ENCODE measurements at regions not wholly inside any gene's neighbourhood (a gene's known extent, or its start where the extent isn't known, plus 50 kb on each side); places are given as distances from the start of the nearest gene placed in this dataset.

DNA sequence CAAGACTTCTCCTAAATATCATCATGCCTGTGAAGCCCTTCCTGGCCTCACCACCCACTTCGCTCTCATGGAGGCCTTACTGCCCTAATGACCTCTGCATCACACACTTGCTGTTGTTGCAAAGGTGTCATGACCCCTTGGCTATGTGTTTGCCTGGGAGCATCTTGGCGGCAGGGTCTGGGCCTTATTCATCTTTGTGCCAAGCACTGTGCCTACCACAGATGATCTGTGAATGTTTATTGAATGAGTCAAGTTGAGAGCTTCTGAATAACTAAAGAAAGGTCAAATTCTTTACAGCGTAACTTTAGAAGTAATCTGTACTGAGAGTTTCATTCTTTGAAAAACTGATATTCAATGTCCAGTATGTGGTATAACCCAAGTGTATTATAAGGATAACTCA is 113.3 kb downstream of the TTC8 start:
- 94% methylated on average over 3 of the region's 3 CpGs for WGBS, 2 donors
- DNase-seq (ENCODE audit: low spot score in 2 of 2) = peak in 1 of 2 donors; percentile 60
- no peak overlapping the region for H3K4me3 ChIP-seq (ENCODE audit: low read depth, poor library complexity, severe bottlenecking)
- intact Hi-C loops (cut with DNase I; ENCODE audit: low total_unique reads) = no loop called here
- TF ChIP-seq POLR2A (IDR thresholded peaks at IDR 0.05) = no peak
- TF ChIP-seq, protein P1, sequence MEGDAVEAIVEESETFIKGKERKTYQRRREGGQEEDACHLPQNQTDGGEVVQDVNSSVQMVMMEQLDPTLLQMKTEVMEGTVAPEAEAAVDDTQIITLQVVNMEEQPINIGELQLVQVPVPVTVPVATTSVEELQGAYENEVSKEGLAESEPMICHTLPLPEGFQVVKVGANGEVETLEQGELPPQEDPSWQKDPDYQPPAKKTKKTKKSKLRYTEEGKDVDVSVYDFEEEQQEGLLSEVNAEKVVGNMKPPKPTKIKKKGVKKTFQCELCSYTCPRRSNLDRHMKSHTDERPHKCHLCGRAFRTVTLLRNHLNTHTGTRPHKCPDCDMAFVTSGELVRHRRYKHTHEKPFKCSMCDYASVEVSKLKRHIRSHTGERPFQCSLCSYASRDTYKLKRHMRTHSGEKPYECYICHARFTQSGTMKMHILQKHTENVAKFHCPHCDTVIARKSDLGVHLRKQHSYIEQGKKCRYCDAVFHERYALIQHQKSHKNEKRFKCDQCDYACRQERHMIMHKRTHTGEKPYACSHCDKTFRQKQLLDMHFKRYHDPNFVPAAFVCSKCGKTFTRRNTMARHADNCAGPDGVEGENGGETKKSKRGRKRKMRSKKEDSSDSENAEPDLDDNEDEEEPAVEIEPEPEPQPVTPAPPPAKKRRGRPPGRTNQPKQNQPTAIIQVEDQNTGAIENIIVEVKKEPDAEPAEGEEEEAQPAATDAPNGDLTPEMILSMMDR (IDR thresholded peaks at IDR 0.05) = no peak

DNA sequence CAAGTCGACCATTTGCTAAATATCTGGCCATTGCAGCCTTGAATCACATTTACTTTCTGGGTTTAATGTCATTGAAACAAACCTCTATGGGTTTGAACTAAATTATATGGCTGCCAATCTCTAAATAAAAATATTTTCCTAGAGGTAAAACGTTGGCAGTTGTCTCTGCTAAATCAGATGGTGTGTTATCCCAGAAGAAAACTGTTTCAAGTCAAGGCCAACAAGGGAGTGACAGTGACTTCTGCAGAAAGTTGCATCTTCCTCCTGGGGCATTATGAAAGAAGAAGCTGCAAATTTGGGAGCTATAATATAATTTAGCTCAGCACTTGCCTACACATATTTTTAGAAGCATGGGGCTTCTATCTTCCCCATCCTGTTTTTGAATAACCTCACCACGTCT is 116.2 kb downstream of the TTC8 start:
- H3K4me3 ChIP-seq (ENCODE audit: low read depth, poor library complexity, severe bottlenecking) = no peak overlapping the region
- TF ChIP-seq POLR2A (IDR thresholded peaks at IDR 0.05) = no peak
- TF ChIP-seq, protein P1 (IDR thresholded peaks at IDR 0.05) = no peak
- WGBS, 2 donors = 41 to 50% methylated on average over 3 of the region's 3 CpGs
- DNase-seq (ENCODE audit: low spot score in 2 of 2) = no peak
- intact Hi-C loops (cut with DNase I; ENCODE audit: low total_unique reads) = no loop called here

DNA sequence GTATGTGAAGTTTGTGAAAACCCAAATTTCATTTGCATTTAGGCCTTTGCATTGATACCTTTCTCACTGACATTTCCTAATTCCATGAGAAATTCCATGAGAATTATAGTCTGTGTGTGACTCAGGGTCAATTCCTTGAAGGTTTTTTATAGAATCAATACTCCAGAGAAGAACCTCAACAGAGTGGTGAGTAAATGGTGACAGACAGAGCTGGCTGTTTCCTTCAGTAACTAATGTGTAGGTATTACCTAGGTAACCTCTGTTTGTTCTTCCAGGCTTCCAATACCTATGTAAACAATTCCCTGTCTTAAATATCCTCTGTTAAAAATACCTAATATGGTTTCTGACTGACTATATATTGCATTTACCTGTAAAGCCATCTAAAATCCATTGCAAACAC is 117.0 kb downstream of the TTC8 start:
- H3K4me3 ChIP-seq (ENCODE audit: low read depth, poor library complexity, severe bottlenecking) = no peak overlapping the region
- TF ChIP-seq, protein P1 (IDR thresholded peaks at IDR 0.05) = no peak
- no peak for TF ChIP-seq POLR2A (IDR thresholded peaks at IDR 0.05)
- DNase-seq (ENCODE audit: low spot score in 2 of 2) = no peak
- intact Hi-C loops (cut with DNase I; ENCODE audit: low total_unique reads) = no loop called here

DNA sequence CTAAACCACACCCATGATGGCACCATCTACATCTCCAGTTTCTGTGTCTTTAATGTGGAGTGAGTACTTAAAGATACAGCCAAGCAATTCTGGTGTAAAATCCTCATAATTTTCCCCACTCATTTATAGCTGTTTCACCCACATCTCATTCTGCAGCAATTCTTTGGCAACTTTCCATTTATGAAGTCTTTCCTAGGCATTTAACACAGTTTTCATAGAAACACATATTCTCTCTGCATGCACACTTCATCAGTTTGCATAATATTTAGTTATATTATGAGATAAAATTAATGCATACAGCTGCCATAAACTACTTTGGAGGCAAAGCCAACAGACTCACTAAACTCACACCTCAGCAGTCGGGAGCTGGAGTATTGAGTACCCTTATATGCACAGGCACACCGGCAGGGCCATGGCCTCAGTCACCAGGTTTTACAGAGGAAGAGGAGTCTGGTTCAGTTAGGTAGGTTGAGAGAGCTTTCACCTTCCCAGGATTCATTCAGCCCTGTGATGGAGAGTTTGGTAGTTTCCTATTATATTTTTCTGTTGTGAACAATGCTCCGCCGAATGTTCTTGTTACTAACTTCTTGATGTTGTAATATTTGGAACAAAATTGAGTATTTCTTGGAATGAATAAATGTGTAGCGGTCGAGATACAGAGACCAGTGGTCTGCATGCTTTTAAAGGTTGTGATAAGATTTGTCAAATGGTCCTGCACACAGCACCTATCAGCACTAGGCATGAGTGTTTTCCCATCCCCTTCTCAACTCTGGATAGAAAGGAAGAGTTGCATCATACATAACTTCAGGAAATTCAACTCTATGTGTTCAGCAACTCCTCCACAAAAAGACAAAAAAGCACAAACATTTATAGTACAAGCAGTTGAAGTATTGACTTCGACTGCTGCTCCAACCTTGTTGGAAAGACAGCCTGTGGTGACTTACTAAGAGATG is 123.5 kb downstream of the TTC8 start:
- intact Hi-C loops (cut with DNase I; ENCODE audit: low total_unique reads) = no loop called here
- TF ChIP-seq, protein P1 (IDR thresholded peaks at IDR 0.05) = no peak
- no peak for TF ChIP-seq POLR2A (IDR thresholded peaks at IDR 0.05)
- no peak overlapping the region for H3K4me3 ChIP-seq (ENCODE audit: low read depth, poor library complexity, severe bottlenecking)
- no peak for DNase-seq (ENCODE audit: low spot score in 2 of 2)
- 82 to 90% methylated on average over 7 of the region's 7 CpGs for WGBS, 2 donors

DNA sequence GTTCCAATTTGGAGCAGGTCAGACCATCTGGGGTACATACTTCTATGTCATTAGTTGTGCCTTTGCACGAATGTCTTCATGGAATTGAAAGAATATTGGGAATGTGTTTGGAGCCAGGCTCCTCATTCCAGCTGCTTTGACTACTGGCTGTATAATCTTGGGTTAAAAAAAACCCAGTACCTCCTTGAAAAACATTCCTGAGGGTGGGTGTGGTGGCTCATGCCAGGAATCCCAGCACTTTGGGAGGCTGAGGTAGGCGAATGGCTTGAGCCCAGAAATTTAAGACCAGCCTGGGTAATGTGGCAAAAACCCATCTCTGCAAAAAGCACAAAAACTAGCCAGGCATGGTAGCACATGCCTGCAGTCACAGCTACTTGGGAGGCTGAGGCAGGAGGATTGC is 125.6 kb downstream of the TTC8 start:
- WGBS, 2 donors = 34 to 38% methylated on average over 2 of the region's 2 CpGs
- intact Hi-C loops (cut with DNase I; ENCODE audit: low total_unique reads) = no loop called here
- H3K4me3 ChIP-seq (ENCODE audit: low read depth, poor library complexity, severe bottlenecking) = no peak overlapping the region
- TF ChIP-seq, protein P1 (IDR thresholded peaks at IDR 0.05) = no peak
- TF ChIP-seq POLR2A (IDR thresholded peaks at IDR 0.05) = no peak
- no peak for DNase-seq (ENCODE audit: low spot score in 2 of 2)
